ENCODE measurements at regions not wholly inside any gene's neighbourhood (a gene's known extent, or its start where the extent isn't known, plus 50 kb on each side); places are given as distances from the start of the nearest gene placed in this dataset.

DNA sequence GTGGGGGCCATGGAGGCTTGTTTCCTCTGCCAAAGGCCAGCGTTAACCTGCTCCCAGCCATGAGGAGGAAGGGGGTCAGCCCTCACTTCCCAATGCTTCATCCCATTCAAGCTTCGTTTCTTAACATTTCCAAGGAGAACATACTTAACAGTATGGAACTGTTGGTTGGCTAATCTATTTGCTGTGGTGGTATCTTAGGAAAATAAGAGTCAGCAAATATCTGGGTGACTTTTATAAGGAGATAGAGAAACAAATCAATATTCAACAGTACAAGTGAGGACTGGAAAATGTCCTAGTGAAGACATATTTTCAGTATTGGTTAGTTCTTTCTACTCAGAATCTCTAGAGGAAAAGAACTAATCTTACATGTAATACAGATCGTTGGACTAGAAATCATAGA lies 223.8 kb upstream of the ARRDC4 start:
- DNase-seq = no peak

DNA sequence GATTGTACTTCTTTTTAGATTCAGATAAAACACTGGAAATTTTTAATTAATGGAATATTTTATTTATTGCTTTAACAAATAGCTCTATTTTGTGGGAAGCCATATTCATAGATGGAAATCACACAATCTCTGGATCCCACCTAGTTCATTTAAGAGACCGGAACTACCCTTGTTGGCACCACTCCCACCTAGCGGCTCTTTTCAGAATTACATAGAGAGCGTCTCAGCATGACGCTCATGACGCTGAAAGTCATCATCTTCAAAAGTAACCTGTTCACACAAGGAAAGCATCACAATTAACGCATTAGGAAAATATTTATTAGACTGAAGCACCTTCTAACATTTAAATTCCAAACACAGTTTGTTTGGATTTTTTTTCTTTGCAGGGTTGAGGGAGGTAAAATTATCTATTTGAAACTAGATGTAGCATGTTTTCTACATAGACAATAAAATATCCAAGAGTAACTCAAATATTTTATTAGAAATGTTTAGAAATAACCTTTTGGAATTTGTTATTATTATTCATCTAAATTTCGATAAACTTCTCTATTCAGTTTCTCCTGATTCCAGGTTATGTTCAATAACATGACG lies 214.9 kb upstream of the ARRDC4 start:
- DNase-seq = no peak

DNA sequence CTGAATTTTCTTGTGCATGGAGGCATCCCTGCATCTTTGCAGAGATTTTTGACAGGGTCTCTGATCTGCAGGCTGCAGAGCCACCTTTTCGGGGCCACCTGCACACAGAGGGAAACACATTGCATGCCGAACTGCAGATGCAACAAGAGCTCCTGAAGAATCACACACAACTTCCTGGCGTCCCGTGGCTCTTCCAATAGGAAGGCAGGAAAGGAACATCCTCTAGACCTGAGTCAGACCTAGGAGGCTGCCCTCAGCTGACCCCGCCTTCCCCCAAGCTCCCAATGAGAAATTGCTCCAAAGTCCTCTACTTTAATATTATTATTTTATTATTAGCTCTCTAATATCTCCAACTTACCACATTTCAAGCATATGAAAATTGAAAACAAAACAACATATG lies 213.2 kb upstream of the ARRDC4 start:
- DNase-seq = no peak

DNA sequence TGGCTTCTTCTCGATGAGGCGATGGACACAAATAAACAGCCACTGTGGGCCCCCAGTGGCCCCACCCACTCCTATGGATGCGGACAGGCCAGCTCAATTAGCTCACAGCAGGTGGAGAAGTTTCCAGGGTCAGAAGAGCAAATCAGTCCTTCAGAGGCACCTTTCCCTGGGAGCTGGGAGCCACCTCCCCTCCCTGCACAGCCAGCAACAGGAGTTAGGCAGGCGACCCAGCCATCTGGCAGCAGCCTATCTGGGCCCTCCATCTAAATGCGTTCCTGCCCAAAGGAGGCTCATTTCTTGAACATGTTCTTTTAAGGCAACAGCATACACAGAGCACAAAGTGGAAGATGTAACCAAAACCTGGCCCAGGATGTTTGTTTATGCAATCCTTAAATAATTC lies 211.9 kb upstream of the ARRDC4 start:
- DNase-seq = no peak

DNA sequence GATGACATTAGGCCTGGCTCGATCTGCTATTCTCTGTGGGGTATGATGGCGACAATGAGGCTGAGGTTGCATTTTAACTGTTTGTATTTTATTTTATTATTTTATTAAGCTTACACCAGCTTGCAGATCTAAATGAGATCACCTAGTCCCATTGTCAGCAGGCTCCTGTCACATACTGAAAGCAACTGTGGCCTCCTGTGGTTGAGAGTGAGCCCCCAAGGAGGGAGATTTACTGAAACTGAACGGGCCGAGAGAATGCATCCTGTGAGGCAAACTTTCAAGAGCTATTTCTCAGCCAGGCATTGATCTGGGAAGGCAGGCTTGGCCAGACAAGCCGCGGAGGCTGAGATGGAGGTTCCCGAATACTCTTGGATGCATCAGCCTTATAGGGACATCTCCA lies 210.4 kb upstream of the ARRDC4 start:
- DNase-seq = no peak

DNA sequence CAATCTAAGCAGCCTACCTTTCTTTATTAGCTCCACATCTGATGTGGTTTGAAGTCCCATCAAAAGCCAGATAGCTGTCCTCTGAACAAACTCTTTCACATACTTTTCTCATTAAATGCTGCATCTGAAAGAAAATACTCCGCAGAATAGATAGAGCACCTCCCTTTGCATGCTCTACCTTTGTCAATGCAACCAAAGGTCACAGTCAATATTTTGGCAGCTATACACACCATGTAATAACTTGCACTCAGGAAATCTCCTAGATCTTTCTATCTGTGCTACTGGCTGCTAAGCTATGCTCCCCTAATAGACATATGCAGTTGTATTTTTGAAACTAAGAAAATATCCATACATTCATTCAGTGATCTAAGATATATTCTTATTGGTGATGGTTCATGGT lies 204.8 kb upstream of the ARRDC4 start:
- DNase-seq = no peak

DNA sequence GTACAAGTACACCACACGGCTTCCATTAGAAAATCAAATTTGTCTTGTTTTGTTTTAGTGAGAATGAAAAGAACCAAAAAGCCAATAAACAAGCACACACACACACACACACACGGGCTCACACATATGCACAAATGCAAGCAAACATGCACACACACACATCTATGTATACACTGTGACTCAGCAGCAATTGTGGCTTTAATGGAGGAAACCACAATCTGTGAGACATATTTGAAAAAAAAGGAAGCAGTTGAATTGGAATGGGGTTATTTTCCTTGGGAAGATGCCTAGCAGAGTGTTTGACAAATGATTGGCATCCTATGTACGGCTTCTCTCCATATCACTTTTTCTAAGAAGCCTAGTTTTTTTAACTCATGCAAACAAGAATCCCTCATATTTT lies 201.1 kb upstream of the ARRDC4 start:
- no peak for DNase-seq

DNA sequence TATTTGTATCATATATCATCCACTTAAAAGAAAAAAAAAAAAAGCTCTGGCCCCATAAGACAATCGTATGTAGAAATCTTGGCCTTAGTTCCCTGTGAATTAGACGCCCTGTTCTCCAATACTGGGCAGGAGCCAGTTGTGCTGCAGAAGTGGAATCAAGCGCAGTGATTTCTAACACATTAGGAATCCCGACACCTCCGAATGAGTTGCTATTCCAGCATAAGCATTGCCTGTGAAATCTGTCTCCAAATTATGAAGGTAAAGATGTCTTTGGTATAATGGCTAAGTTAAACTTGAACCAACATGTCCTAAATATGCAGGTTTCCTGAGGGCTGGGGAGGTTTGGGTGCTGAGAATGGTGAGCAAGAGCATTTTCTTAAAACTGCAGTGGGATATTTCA lies 199.4 kb upstream of the ARRDC4 start:
- DNase-seq = no peak

DNA sequence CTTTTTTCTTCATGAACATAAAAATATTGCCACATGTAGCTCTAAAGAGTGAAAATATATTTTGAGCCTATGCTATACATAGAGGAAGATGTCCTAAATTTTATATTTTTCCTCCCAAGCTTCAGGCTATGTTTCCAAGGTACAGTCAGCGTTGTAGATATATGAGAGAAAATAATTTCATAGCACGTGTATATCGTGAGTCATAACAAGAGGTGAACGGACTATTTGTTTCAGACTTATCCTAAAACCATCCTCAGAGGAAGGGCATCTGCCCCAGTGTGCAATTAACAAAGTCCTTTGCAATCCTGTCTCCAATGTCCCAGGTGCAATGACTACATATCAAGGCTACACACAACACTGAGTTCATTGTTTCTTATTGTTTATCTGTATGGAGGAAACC lies 177.3 kb upstream of the ARRDC4 start:
- DNase-seq = no peak

DNA sequence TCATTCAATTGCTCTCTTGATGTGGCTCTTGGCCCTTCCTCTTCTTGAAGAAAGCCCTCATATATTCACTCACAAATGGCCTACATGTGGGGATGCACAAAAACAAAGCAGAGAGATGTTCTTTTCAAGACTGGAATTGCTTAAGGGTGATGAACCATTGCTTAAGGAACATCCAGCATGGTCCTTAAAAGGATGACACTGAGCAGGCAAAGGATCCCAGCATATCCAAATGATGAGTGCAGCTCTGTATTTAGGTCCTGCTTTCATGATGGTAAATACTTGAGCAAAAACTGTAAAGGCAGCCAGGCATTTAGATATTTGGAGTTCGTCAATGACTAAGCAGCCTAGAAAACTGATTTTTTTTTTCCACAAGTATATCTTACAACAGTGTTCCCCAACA lies 173.8 kb upstream of the ARRDC4 start:
- DNase-seq = no peak

DNA sequence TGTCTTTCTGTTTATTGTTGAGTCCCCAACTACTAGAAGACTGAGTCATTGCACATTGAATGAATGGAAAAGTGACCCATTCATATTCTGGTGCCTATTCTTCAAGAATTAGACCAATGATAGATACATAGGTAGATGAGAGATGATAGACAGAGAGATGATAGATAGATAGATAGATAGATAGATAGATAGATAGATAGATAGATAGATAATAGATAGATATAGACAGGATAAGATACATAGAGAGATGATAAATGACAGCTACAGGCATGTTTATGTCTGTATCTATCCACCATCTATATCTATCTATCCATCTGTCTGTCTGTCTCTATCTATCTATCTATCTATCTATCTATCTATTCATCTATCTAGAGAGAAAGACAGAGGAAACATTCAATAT lies 170.3 kb upstream of the ARRDC4 start:
- no peak for DNase-seq

DNA sequence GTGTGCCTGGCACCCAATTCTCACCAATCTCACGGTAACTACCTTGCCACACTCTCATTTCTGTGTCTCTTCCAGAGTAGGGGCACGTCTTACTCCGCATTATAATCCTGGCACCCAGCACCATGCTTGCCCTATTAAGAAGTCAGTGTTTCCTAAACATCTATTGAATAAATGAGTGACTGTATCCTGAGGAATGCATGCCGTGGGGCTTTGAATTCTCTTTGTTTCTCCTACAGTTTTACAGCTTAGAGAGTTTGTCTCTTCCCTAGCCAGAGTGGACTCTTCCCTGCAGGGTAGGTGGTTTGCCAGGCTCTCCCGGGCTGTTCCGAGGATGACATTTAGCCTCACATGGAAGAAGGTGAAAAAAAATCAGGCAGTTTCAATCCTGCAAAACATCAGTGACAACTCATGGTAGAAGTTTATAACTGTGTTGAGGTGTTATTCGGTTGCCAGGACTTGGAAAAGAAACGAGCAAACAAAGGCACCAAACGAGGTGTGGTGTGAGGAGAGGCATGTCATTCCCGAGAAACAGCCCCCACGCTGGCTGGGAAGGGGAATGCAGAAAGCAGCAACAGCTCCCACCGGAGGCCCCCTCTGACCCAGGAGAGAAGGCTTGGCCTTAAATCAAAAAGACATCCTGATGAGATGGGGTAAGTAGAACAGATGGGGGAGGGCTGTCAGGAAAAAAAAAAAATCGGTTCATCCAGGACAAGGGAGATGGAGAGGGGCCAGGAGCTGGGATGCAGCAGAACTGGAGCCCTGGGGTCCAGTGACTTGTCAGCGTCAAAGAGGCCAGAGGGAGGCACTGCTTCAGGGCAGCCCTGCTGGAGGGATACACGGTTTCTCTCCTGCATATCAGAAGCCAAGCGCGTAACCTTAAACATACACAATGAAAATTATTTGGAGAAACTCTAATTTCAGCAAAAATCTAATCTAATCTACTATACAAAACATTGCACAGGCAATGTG lies 168.4 kb upstream of the ARRDC4 start:
- DNase-seq = no peak

DNA sequence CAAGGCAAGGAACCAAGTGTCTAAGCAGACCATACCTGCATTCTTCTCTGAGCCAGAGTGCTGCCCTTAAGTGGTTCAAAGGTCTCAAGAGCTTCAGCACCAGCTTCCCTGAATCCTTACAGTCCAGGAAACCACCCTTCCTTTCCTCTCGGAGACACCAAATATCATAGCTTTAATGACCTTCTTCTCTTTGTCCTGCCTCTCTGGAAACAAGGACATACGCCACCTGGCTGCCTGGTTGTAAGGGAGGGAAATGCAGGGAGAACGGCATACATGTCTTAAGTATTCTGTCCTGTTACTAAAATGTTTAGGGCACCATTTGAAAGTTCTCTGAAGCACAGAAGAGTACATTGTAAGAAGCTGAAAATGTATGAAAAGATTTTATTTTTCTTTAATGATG lies 155.6 kb upstream of the ARRDC4 start:
- no peak for DNase-seq

DNA sequence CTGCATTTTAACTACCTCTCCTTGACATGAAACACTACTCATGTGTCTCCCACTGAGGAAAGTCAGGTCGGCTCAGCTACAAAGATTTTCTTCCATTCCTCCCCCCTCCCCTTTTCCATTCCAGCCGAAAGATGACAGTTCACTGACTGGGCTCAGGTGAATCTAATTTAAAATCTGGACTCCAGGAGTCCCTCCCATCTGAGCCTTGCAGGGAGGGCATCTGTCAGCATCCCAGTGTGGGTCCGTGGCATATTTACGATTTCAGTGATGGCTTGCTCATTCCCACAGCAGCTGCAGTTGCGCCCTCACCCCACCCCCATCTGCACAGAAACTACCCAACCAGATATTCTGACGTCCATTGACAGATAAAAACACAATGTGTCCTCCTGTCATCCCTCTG lies 153.7 kb upstream of the ARRDC4 start:
- DNase-seq = no peak

DNA sequence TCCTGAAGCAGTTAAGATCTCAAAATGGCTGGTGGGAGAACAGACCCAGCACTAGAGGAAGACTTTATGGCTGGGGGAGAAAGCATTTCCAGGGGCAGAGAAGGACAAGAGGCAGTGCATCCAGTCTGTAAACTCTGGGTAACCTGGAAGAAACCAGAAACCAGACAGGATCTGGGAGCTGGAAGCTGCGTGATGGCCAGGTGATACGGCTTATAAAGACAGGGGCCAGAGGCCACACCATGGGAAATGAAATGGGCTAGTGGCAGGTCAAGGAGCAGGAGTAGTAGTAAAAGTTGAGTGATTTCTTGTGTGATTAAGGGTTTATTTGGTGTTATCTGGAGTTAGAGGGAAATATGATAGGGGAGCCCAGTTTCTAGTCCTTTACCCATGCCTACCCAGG lies 144.7 kb upstream of the ARRDC4 start:
- DNase-seq = no peak

DNA sequence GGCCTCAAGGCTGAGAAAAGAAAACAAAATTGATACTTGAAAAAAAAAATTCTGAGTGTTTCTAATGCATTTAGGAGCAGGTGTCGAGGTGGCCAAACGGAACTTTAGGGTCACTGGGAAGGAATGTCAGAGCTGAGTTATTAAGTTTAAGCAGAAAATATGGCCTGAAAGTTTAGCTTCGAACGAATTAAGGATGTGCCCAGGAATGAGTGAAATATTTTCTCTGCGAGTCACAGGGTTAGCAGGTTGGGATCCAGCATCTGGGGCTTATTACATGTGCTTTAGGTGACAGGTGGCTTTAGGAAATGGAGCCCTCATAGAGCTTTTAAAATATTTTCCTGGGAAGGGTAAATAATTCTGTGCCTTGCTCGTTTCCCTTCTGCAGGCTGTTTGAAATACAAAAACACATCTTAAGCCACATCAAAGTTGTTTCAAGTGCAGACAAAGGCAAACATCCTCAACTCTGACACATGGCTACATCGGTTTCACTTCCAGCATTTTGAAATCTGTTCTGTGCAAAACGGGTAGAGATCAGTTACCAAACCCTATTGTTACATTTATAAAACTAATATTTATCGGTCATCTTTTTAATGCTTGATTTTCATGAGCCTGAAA lies 143.1 kb upstream of the ARRDC4 start:
- DNase-seq = no peak

DNA sequence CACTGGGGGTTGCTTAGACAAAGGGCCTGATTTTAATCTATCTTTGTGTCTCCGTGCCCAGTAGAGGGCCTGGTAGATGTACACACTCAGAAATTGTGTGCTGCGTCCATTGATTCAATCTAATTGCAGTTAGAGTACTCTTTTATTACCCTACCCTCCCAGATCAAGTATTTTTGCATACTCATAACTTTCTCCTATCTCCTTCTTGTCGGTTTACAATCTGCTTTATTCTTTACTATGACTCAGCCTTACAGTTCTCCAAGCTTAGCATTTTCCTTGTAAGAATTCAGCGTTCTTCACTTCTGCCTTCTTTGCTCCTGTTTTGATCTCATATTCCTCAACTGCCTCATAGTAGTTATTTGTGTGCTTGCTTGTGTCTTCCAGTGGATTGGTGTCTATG lies 124.5 kb upstream of the ARRDC4 start:
- no peak for DNase-seq

DNA sequence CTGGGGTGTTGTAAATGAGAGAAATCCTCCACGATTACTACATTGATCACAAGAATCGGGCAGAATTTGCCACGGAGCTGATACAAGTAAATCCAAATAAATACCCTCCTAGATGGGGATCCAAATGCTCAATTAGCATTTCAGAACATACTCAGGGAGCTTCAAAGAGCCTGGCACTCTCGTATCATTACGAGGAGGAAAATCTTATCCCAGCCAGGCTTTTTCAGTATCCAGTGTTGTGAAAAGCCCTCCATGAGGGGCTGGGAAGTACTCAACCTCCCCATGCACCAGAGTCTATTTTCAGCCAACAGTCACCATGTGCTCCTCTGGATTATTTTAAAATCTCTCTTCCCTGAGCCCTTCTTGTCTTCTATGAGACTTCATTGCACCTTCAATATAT lies 122.6 kb upstream of the ARRDC4 start:
- DNase-seq = no peak

DNA sequence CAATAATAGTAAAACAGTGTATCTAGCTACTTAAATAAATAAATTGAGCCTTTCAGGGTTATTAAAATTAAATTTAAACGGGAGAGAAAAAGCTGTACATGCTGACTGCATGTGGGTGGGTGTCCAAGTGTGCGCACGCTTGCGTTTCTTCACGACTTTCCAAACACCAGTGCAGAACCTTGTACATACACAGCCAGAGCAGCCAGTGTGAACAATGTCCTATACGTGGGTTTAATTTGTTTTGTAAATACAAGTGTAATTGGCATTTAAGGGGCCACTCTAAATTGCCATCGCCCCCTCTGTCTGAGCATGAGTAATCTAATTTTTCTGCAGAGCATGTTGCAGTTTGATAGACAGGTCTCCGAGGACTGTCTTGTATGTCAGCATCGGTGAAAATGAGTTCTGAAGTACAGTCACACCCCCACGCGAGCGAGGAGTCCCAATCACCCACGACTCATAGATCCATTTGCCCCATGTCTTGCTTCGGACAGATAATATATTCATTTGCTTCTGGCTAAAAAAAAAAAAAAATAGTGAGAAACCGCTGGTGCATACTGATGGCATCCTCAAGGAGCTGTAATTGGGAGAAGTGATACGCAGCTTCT lies 121.8 kb upstream of the ARRDC4 start:
- DNase-seq = no peak

DNA sequence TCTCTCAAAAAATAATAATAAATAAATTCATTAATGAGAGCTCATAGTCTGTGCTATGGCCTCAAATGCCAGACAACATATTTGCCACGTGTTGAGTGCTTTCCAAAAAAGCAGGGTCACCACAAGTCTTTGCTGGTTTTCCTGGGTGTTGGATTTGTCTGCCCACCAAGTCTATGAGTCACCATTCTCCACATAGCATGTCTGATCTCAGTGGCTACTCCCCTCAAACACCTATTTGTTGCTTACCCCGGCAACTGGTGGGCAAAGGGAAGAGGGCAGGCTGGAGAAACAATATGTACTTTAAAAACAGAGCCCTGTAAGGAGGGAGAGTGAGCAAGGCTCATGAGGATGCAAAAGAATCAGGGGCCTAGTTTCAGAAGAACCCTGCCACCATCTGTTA lies 120.0 kb upstream of the ARRDC4 start:
- no peak for DNase-seq

DNA sequence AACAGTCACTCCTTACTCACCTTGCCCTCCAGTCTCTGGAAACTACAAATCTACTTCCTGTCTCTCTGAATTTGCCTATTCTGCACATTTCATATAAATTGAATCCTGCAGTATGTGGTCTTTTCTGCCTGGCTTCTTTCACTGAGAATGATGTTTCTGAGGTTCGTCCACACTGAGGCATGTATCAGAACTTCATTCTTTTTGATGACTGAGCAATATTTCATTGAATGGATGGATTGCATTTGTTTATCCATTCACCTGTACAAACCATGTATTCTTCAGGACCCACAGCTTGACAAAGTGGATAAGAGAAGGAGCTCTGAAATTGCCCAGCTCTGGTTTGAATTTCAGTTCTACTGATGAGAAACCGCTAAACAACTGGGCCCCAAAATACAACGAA lies 118.9 kb upstream of the ARRDC4 start:
- no peak for DNase-seq

DNA sequence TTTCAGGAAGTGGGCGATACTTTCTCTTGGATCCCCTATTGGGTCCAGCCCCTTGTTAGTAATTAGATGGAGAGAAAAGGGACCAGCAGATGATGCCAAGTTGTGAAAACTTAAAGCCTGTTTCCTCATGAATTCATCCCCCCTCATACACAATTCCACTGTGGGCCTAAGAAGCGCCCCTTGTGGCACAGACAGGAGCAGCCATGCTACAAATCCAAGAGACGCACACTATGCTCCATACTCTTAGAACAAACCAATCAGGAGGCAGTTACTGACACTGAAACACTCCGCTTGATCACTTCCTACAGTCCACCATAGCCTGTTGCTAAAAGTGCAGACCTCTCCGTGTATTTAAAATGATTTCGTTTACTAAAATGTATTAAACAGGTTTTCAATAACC lies 111.3 kb upstream of the ARRDC4 start:
- no peak for DNase-seq

DNA sequence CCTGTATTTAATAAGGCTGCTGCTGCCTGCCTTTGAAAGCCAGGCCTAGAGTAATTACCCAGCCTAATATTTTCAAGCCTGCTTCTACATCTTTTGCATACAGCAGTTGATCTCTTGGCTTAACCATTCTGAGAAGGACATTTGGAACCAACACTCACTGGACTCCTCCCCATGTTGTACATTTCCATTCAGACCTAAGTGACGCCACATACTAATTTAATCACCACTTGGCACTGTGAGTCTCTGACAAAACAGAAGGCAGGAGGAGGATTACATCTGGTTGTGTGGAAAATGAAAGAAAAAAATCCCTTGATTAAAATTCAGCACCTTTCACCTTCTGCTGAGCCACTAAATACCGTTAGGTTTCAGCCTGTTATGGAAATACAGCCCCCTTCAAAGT lies 102.2 kb upstream of the ARRDC4 start:
- no peak for DNase-seq

All from activated gamma-delta T cell treated with Interleukin-2 at 50 U/mL for 16 hours (primary cell).